Keratinocyte (primary cell): ENCODE measurements at regions not wholly inside any gene's neighbourhood (a gene's known extent, or its start where the extent isn't known, plus 50 kb on each side); places are given as distances from the start of the nearest gene placed in this dataset.

Experiments used
- DNase-seq: peaks from one replicate; pipeline ENCODE4 v3.0.0-alpha.2; 2011; ENCODE audit warnings: low read depth, missing footprints, low spot score
- FAIRE-seq: peaks from 2 replicates; lab custom pipeline; 2011; peaks lifted over from hg19 to GRCh38; lab: Jason Lieb, UNC
- H2AFZ ChIP-seq: 2 replicates; pipeline ENCODE4 v1.6.0; 2012; ENCODE audit warnings: low read length, control low read depth, inconsistent platforms; ENCODE audit not compliant: control insufficient read depth
- H3K27ac ChIP-seq: 2 replicates; pipeline ENCODE4 v1.5.1; 2011; ENCODE audit warnings: low read length; ENCODE audit not compliant: control insufficient read depth, insufficient read depth
- H3K27me3 ChIP-seq: 3 replicates; pipeline ENCODE4 v1.6.0; 2011; ENCODE audit warnings: low read length; ENCODE audit not compliant: control insufficient read depth, insufficient read depth; ENCODE audit errors: extremely low read depth
- H3K36me3 ChIP-seq, 2 experiments: 2 replicates in 1 of 2; 3 replicates in 1 of 2; pipeline ENCODE4 v1.5.1; 2011; ENCODE audit warnings: low read length in 2 of 2, mild to moderate bottlenecking in 1 of 2; ENCODE audit not compliant: control insufficient read depth in 2 of 2, insufficient read depth in 2 of 2; ENCODE audit errors: extremely low read depth in 1 of 2
- H3K4me1 ChIP-seq: 3 replicates; pipeline ENCODE4 v1.5.1; 2011; ENCODE audit warnings: low read length; ENCODE audit not compliant: control insufficient read depth, insufficient read depth; ENCODE audit errors: extremely low read depth
- H3K4me2 ChIP-seq: 3 replicates; pipeline ENCODE4 v1.6.0; 2011; ENCODE audit warnings: low read depth, low read length; ENCODE audit not compliant: control insufficient read depth, insufficient read depth; ENCODE audit errors: extremely low read depth
- H3K4me3 ChIP-seq, 3 experiments: fragments of 200-600 bp in 1 of 3; sonication (generic) in 1 of 3; 2 replicates in 2 of 3; 3 replicates in 1 of 3; pipeline ENCODE4 v1.5.1; 2011 to 2016; ENCODE audit warnings: low read length in 3 of 3, mild to moderate bottlenecking in 3 of 3, control low read depth in 2 of 3, inconsistent platforms in 1 of 3, low read depth in 1 of 3, mixed read lengths in 1 of 3, mixed run types in 1 of 3, moderate library complexity in 1 of 3; ENCODE audit not compliant: control insufficient read depth in 2 of 3, insufficient read depth in 2 of 3; ENCODE audit errors: extremely low read depth in 1 of 3
- H3K79me2 ChIP-seq: 2 replicates; pipeline ENCODE4 v1.6.0; 2012; ENCODE audit warnings: low read length; ENCODE audit not compliant: control insufficient read depth, insufficient read depth
- H3K9ac ChIP-seq: 3 replicates; pipeline ENCODE4 v1.6.0; 2011; ENCODE audit warnings: low read length; ENCODE audit not compliant: control insufficient read depth, insufficient read depth; ENCODE audit errors: extremely low read depth
- H3K9me1 ChIP-seq: 3 replicates; pipeline ENCODE4 v1.6.0; 2011; ENCODE audit warnings: low read length; ENCODE audit not compliant: control insufficient read depth, insufficient read depth; ENCODE audit errors: extremely low read depth
- H3K9me3 ChIP-seq: 2 replicates; pipeline ENCODE4 v1.5.1; 2012; ENCODE audit warnings: low read depth, low read length; ENCODE audit not compliant: control insufficient read depth
- H4K20me1 ChIP-seq: 3 replicates; pipeline ENCODE4 v1.6.0; 2011; ENCODE audit warnings: low read length; ENCODE audit not compliant: control insufficient read depth, insufficient read depth; ENCODE audit errors: extremely low read depth
- CTCF ChIP-seq, 3 experiments: IDR thresholded peaks in 1 of 3; conservative IDR thresholded peaks in 1 of 3; optimal IDR thresholded peaks in 1 of 3; 2 replicates in 2 of 3; 3 replicates in 1 of 3; pipeline versions ENCODE3 to v1.5.1; 2011; ENCODE audit warnings: low read length in 3 of 3, mild to moderate bottlenecking in 3 of 3, moderate library complexity in 2 of 3, control low read depth in 1 of 3, inconsistent platforms in 1 of 3; ENCODE audit not compliant: insufficient read depth in 2 of 3; ENCODE audit errors: extremely low read depth in 1 of 3
- EZH2 ChIP-seq: IDR thresholded peaks from one replicate; pipeline ENCODE4 v1.6.1; 2012; ENCODE audit warnings: inconsistent platforms, mild to moderate bottlenecking, low read length, moderate library complexity
- dilution Hi-C: fragments of 300-500 bp; cut with MboI; formaldehyde crosslinking; loops from one replicate; pipeline ENCODE4 v1.7.0; 2020; ENCODE audit warnings: low sequenced_read_pairs; ENCODE audit not compliant: extremely low pct_ligation_motif_present

DNA sequence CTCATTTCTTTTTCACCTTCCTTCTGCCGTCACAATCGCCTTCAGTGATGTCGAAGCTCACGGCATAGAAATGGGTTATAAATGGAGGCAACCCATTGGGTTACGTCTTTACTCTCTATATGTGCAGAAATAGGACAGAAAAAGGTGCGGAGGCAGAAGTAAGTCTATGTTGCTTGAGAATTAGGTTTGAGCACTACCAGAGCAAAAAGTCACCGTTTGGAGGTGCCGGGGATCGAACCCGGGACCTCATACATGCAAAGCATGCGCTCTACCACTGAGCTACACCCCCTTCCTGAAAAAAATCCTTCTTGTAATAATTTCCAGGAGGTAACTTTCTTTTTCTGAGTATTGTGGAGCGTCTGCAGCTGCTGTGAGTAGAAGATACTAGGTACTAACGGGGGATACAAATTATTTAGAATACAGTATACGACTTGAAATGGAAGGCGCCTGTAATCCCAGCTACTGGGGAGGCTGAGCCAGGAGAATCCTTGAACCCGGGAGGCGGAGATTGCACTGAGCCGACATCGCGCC lies 134.2 kb downstream of the TRIM27 start:
- Histone ChIP-seq H2AFZ (peak overlapping the region; percentile 85), H3K79me2 (no peaks in the 10 kb centered on the region), H3K36me3 (no peaks in the 10 kb centered on the region), H3K9me1 (no peaks in the 10 kb centered on the region), H3K27me3 (peaks cover 52% of the 10 kb centered on the region), H3K27ac (no peak overlapping the region), H3K9me3 (no peaks in the 10 kb centered on the region), H4K20me1 (peaks cover 2% of the 10 kb centered on the region), H3K4me1 (no peaks in the 10 kb centered on the region), H3K9ac (no peak overlapping the region), H3K4me2 (peak overlapping the region; percentile 71), H3K4me3 (peak overlapping the region; percentile 49 to 79 (median 70))
- FAIRE-seq: no peak
- DNase-seq: peak; percentile 42
- dilution Hi-C loops: no loop called here
- TF ChIP-seq CTCF (optimal IDR thresholded peaks at IDR 0.05 in 1 of 3, IDR thresholded peaks at IDR 0.05 in 1 of 3, conservative IDR thresholded peaks at IDR 0.05 in 1 of 3; ENCODE audit: extremely low read depth in 1 of 3, insufficient read depth in 2 of 3, low read length in 3 of 3) (no peak), EZH2 (no peak)

DNA sequence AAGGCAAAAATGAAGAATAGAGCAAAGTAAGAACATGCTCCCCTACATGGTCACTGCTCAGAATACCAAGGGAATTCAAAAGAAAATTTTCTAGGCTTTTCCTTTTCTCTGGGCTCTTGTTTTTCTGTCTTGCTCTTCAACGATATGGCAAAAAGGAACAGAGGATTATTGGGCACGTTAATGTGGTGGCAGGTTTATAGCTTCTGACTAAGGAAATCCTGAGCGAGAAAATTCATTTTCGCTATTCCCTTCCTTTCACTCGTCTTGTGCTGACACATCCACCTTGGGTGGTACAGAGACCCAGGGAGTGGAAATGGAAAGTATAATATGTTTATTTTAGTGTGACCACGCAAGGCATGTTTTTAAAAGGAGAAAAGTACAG lies 132.8 kb downstream of the TRIM27 start:
- no peaks in the 10 kb centered on the region for H3K79me2 ChIP-seq
- H3K4me1 ChIP-seq: no peaks in the 10 kb centered on the region
- peak overlapping the region; percentile 26 for H3K4me2 ChIP-seq
- H2AFZ ChIP-seq: no peak overlapping the region
- no peak overlapping the region for H3K4me3 ChIP-seq
- no peaks in the 10 kb centered on the region for H3K9me1 ChIP-seq
- no peaks in the 10 kb centered on the region for H3K36me3 ChIP-seq
- H4K20me1 ChIP-seq: peaks cover under 1% of the 10 kb centered on the region
- no peak for TF ChIP-seq CTCF (optimal IDR thresholded peaks at IDR 0.05 in 1 of 3, IDR thresholded peaks at IDR 0.05 in 1 of 3, conservative IDR thresholded peaks at IDR 0.05 in 1 of 3; ENCODE audit: extremely low read depth in 1 of 3, insufficient read depth in 2 of 3, low read length in 3 of 3)
- no peak for TF ChIP-seq EZH2
- FAIRE-seq (no peak), DNase-seq (no peak)
- dilution Hi-C loops: no loop called here
- H3K27ac ChIP-seq: no peak overlapping the region
- peaks cover 43% of the 10 kb centered on the region for H3K27me3 ChIP-seq
- H3K9ac ChIP-seq: no peak overlapping the region
- H3K9me3 ChIP-seq: no peaks in the 10 kb centered on the region
